NCI-H2171 treated with DMSO at 0.1 percent for 48 hours (cell line): ENCODE measurements at regions not wholly inside any gene's neighbourhood (a gene's known extent, or its start where the extent isn't known, plus 50 kb on each side); places are given as distances from the start of the nearest gene placed in this dataset.
A peak's percentile ranks its signal among the peaks of the same experiment; 100 is the strongest.
"Not testable (repeated sequence)": the region's sequence is repeated elsewhere in the genome, so short reads cannot be mapped to it uniquely, and the experiment has no call there.

Experiments
- DNase-seq: peaks from one replicate; lab custom pipeline; 2025; lab: John Stamatoyannopoulos, UW

GRCh38 chr21:38913120-38913892 lies 107.6 kb downstream of the ETS2 start:
- peak; percentile 60 for DNase-seq

- no peak for DNase-seq
Observed at GRCh38 chr21:38912789-38913119, 107.0 kb downstream of the ETS2 start.

DNA sequence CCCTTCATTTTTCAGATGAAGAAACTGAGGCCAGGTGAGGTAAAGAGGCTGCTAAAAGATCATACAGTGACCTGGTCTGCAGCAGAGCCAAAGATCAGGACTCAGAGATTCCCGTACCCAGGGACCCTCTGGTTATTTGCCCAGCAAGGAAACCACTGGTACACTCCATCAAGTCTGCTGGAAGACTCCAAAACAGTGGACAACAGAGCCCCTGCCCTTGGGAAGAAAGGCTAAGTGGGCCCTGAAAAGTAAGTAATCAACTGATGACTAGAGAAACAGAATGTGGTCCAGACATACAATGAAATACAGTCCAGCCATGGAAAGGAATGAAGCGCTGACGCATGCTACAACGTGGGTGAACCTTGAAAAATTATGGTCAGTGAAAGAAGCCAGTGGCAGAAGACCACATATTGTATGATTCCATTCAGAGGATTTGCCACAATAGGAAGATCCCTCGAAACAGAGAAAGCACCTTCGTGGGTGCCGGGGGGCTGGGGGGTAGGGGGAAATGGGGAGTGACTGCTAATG lies 106.4 kb downstream of the ETS2 start:
- DNase-seq = no peak

GRCh38 chr21:38911484-38912101 lies 105.9 kb downstream of the ETS2 start:
- no peak for DNase-seq

DNA sequence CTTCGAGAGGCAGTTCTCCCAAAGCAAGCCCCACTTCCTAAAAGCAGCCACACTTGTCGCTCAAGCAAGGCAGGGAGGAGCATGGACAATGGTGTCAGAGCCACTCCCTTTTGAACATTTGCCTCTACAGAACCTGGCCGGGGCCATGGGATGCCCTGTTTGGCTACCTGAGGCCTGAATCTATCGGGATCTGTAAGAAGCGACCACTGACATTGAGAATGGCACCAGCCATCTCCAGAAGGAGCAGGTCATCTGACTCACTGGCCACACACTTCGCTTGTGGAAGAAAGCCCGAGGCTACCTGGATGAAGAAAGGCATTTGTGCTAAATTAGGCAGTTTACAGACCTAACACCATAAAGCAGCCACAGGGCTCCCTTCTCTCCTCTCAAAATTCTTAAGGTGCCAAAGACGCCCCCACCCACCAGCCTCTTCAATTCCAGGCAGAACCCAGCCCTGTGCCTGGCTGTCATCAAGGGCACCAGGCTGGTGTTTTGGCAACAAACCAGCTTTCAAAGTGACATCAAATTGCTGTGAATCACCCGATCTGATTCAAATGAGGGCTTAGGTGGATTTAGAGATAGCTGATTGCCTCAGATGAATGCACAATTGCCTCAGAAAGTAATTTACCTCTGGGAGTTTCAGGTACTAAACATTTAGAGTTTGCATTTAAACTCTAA lies 104.8 kb downstream of the ETS2 start:
- peak; percentile 19 for DNase-seq

DNA sequence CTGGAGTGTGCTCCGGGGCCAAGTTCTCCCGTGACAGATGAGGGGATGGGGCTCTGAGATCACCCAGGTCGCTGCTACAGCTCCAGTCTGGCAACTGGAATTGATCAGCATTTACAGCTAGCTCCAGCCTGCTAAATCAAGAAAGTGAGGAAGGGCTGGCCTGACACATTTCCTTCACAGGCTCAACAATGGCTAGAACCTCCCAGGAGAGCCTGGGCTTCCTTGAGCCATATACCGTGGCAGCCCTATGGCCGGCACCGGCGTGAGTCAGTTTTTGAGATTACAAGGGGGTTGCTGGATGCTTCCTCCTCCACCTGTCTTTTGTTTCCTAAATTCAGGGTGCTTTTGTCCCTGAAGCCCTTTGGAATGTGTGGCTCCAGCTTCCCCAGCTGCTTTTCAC lies 104.2 kb downstream of the ETS2 start:
- DNase-seq = no peak

DNA sequence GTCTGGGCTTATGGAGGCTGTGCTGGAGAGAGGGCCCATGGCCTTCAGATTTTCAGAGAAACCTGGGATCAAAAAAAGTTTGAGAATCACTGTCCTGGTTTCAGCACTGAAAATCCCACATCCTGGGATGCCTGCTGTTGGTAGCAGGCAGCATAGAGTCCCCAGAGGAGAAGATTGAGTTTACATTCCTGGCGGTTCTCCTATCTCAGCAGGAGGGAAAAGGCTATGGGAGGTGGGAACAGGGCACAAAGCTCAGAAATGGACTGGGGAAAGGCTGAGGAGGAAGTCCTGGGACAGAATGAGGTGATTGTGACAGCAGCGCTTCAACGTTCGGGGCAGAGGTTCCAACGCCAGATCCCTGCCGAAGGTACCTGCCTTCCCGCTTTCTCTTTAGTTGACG lies 103.4 kb downstream of the ETS2 start:
- no peak for DNase-seq

- no peak for DNase-seq
Observed at GRCh38 chr21:38908537-38908936, 102.8 kb downstream of the ETS2 start.

- no peak for DNase-seq
Observed at GRCh38 chr21:38905752-38906151, 100.0 kb downstream of the ETS2 start.

- DNase-seq = no peak
Observed at GRCh38 chr21:38905328-38905727, 99.6 kb downstream of the ETS2 start.

DNA sequence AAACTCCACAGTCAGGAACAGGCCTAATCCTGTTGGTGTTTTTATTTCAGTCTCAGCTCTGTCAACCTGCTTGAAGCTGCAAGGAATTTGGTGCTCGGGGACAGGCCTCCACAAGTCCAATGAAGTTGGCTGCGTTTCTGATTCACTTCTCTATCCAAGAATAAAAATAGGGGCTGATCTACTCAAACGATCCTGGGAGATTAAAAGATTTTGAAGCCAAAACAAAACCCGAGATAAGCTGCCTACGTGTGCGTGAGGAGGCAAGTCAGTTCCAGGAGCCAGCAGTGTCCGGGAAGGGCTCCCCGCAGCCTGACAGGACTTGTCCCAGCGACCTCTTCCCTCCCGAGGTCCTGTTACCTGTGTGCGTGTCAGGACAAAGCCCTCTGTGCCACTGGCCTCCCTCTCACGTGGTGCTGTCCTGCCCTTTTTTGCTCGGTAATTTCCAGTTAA lies 98.0 kb downstream of the ETS2 start:
- peak; percentile 15 for DNase-seq

- no peak for DNase-seq
Observed at GRCh38 chr21:38902608-38903445, 97.1 kb downstream of the ETS2 start.

DNA sequence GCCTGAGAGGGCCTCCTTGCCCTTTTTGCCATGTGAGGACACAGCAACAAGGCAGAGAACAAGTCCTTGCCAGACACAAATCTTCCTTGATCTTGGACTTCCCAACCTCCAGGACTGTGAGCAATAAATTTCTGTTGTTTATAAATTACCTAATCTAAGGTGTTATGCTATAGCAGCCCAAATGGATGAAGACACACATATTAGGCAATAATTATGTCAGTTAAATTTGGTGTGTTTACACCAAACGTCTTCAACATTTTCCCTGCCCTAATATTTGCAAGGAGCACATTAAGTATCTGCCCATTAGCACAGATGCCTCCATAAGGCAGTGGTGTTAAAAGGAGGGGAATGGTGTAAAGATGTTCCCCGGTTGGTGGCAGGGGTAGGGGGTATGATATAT lies 94.8 kb downstream of the ETS2 start:
- no peak for DNase-seq

GRCh38 chr21:38899985-38900384 lies 94.3 kb downstream of the ETS2 start:
- not testable (repeated sequence) for DNase-seq

DNA sequence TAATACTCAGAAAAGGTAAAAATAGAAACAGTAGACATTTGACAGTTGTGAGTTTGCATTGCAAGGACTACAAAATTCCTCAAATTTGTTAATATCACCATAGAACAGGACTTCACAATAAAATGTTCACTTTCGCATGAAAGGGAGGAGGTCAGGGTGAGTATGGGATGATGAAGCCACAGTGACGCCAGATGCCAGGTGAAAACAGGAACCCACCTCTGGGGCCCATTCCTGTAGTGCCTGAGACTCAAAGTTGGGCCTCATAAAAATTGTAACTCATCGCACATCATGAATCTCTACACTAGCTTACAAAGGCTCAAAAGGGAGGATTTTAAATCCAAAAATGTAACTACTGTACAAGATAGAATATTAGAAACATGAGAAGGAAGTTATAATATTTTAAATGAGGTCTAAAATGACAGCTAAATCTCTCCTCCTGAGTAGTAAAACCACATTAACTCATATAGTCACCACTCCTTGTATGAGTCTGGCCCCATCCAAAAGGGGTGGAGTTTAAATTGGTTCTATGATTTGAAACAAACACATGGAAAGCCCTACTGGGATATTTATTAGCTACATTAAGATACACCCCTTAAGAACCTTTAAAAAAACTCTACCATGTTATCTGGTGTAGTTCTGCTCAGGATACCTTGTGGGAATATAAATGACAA lies 93.7 kb downstream of the ETS2 start:
- no peak for DNase-seq

GRCh38 chr21:38898422-38899096 lies 92.8 kb downstream of the ETS2 start:
- DNase-seq = no peak

GRCh38 chr21:38897532-38898421 lies 92.0 kb downstream of the ETS2 start:
- DNase-seq = no peak

DNA sequence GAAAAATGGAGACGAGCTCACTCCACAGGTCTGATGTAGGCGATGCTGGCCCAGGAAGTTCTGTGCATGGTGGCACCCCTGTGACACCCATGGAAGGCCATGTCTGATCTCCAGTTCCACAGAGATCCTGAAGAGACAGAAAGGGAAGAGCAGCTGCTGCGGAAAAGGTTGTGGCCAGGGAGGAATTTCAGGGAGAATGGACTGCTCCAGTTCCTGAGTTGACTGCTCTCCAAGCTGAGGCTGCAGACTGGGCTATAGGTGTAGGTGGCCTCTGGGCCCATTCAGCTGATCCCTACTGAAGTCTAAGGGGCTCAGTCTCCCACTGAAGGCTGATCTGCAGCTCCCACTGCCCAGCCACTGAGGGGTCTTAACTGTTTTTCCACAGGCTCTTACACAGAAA lies 89.2 kb downstream of the ETS2 start:
- no peak for DNase-seq

DNA sequence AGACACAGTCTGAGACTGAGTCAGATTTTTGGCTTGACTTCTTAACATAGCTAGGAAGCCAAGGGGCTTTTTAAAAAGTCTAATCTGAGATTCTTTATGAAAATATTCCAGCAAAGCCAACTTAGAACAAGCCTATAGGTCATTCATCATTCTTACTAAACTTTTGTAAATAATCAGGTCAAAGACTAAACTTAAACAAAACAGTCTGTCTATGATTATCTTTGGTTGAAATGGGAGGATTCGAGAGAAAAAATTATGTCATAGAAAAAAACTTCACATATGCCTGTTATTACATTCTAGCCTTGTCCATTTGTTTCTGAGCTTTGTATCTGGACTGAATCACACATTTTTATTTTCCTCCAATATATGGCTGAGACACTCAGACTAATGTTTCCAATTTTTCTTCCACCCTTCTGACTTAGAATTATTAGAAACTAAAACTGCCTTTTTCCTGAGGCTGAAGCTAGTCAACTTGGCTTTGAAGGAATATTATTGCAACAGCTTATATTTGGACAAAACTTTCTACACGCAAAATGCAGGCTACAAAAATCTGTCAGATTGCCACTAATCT lies 83.3 kb downstream of the ETS2 start:
- no peak for DNase-seq

- no peak for DNase-seq
Observed at GRCh38 chr21:38887749-38888148, 82.0 kb downstream of the ETS2 start.
